H9 (cell line): ENCODE measurements at regions not wholly inside any gene's neighbourhood (a gene's known extent, or its start where the extent isn't known, plus 50 kb on each side); places are given as distances from the start of the nearest gene placed in this dataset.

ENCODE experiments used
- DNase-seq: peaks from one replicate; pipeline ENCODE4 v3.0.0-alpha.2; 2017
- H2AFZ ChIP-seq: one replicate; pipeline ENCODE4 v1.6.1; 2013; ENCODE audit warnings: mild to moderate bottlenecking, low read length, control low read depth, moderate library complexity
- H2AK5ac ChIP-seq: 2 replicates; pipeline ENCODE4 v1.6.1; 2013; ENCODE audit warnings: low read length, control low read depth, mixed read lengths; ENCODE audit not compliant: insufficient read length
- H2BK120ac ChIP-seq: one replicate; pipeline ENCODE4 v1.6.1; 2013; ENCODE audit warnings: low read depth, mild to moderate bottlenecking, low read length, control low read depth, inconsistent platforms; ENCODE audit not compliant: poor library complexity, severe bottlenecking
- H2BK12ac ChIP-seq: 2 replicates; pipeline ENCODE4 v1.6.1; 2013; ENCODE audit warnings: low read length, control low read depth, mixed read lengths, low read depth; ENCODE audit not compliant: insufficient read length
- H2BK15ac ChIP-seq: 2 replicates; pipeline ENCODE4 v1.6.1; 2013; ENCODE audit warnings: low read depth, low read length, control low read depth
- H2BK20ac ChIP-seq: one replicate; pipeline ENCODE4 v1.6.1; 2013; ENCODE audit warnings: low read depth, mild to moderate bottlenecking, low read length, control low read depth, inconsistent platforms; ENCODE audit not compliant: poor library complexity, severe bottlenecking
- H2BK5ac ChIP-seq: 2 replicates; pipeline ENCODE4 v1.6.1; 2013; ENCODE audit warnings: low read length, control low read depth, mixed read lengths; ENCODE audit not compliant: insufficient read length
- H3K14ac ChIP-seq: 2 replicates; pipeline ENCODE4 v1.6.1; 2013; ENCODE audit warnings: low read length, control low read depth; ENCODE audit not compliant: insufficient read depth
- H3K18ac ChIP-seq: 2 replicates; pipeline ENCODE4 v1.6.1; 2013; ENCODE audit warnings: low read depth, mild to moderate bottlenecking, mixed read lengths, low read length, control low read depth; ENCODE audit not compliant: insufficient read length
- H3K23ac ChIP-seq: 2 replicates; pipeline ENCODE4 v1.6.1; 2013; ENCODE audit warnings: low read length, control low read depth, mixed read lengths, low read depth; ENCODE audit not compliant: insufficient read length
- H3K23me2 ChIP-seq: 2 replicates; pipeline ENCODE4 v1.6.1; 2013; ENCODE audit warnings: low read depth, mild to moderate bottlenecking, mixed read lengths, low read length, control low read depth; ENCODE audit not compliant: insufficient read length, poor library complexity, severe bottlenecking
- H3K27ac ChIP-seq: 2 replicates; pipeline ENCODE4 v1.5.1; 2013; ENCODE audit warnings: low read length, control low read depth, mixed read lengths, low read depth; ENCODE audit not compliant: insufficient read length
- H3K27me3 ChIP-seq: 2 replicates; pipeline ENCODE4 v1.6.1; 2013; ENCODE audit warnings: low read length, control low read depth, inconsistent platforms; ENCODE audit not compliant: insufficient read depth
- H3K4ac ChIP-seq: 2 replicates; pipeline ENCODE4 v1.6.1; 2013; ENCODE audit warnings: low read depth, mild to moderate bottlenecking, control low read depth, inconsistent platforms, low read length, moderate library complexity
- H3K4me1 ChIP-seq: 2 replicates; pipeline ENCODE4 v1.6.1; 2013; ENCODE audit warnings: low read length, control low read depth, inconsistent platforms; ENCODE audit not compliant: insufficient read depth
- H3K4me2 ChIP-seq: 2 replicates; pipeline ENCODE4 v1.6.1; 2013; ENCODE audit warnings: low read length, control low read depth, mixed read lengths; ENCODE audit not compliant: insufficient read length, insufficient read depth
- H3K56ac ChIP-seq: 2 replicates; pipeline ENCODE4 v1.6.1; 2013; ENCODE audit warnings: low read depth, mild to moderate bottlenecking, mixed read lengths, low read length, control low read depth; ENCODE audit not compliant: insufficient read length
- H3K79me1 ChIP-seq: 2 replicates; pipeline ENCODE4 v1.6.1; 2013; ENCODE audit warnings: low read depth, mild to moderate bottlenecking, moderate library complexity, low read length, control low read depth, inconsistent platforms; ENCODE audit not compliant: insufficient read depth, poor library complexity, severe bottlenecking
- H3K79me2 ChIP-seq: 2 replicates; pipeline ENCODE4 v1.6.1; 2013; ENCODE audit warnings: low read length, control low read depth, inconsistent platforms; ENCODE audit not compliant: insufficient read depth
- H3K9ac ChIP-seq: 2 replicates; pipeline ENCODE4 v1.6.1; 2013; ENCODE audit warnings: low read length, control low read depth, mixed read lengths; ENCODE audit not compliant: insufficient read length; ENCODE audit errors: extremely low read depth
- H3K9me3 ChIP-seq: one replicate; pipeline ENCODE4 v1.6.1; 2013; ENCODE audit warnings: low read depth, low read length, inconsistent platforms; ENCODE audit not compliant: control insufficient read depth
- H3T11ph ChIP-seq: one replicate; pipeline ENCODE4 v1.6.1; 2013; ENCODE audit warnings: mild to moderate bottlenecking, low read length, control low read depth, inconsistent platforms
- H4K20me1 ChIP-seq: one replicate; pipeline ENCODE4 v1.6.1; 2013; ENCODE audit not compliant: control insufficient read depth, insufficient read length, insufficient read depth
- H4K5ac ChIP-seq: 2 replicates; pipeline ENCODE4 v1.6.1; 2013; ENCODE audit warnings: low read depth, mild to moderate bottlenecking, mixed read lengths, low read length, control low read depth; ENCODE audit not compliant: insufficient read length
- H4K8ac ChIP-seq: replicated peaks from 2 replicates; pipeline ENCODE4 v1.6.1; 2013; ENCODE audit warnings: low read length, control low read depth, mixed read lengths, low read depth; ENCODE audit not compliant: insufficient read length
- H4K91ac ChIP-seq: 2 replicates; pipeline ENCODE4 v1.6.1; 2013; ENCODE audit warnings: low read depth, mild to moderate bottlenecking, moderate library complexity, mixed read lengths, low read length, control low read depth; ENCODE audit not compliant: insufficient read length
- H3K27ac Mint-ChIP-seq, 3 experiments: 2 replicates in 2 of 3; 3 replicates in 1 of 3; pipeline ENCODE4 v1.8.0; 2020 to 2021; ENCODE audit warnings: mixed read lengths in 3 of 3, mild to moderate bottlenecking in 1 of 3, moderate library complexity in 1 of 3
- H3K27me3 Mint-ChIP-seq: 2 replicates; pipeline ENCODE4 v1.8.0; 2021; ENCODE audit warnings: low read depth, mild to moderate bottlenecking, moderate library complexity, mixed read lengths
- H3K36me3 Mint-ChIP-seq, 3 experiments: 2 replicates in 2 of 3; 3 replicates in 1 of 3; pipeline ENCODE4 v1.8.0; 2020 to 2021; ENCODE audit warnings: low read depth in 3 of 3, mixed read lengths in 3 of 3; ENCODE audit not compliant: insufficient read depth in 1 of 3
- H3K4me1 Mint-ChIP-seq, 2 experiments: 2 replicates each; pipeline ENCODE4 v1.8.0; 2020; ENCODE audit warnings: mixed read lengths in 2 of 2
- H3K4me3 Mint-ChIP-seq, 2 experiments: 2 replicates in 1 of 2; 3 replicates in 1 of 2; pipeline ENCODE4 v1.8.0; 2020 to 2021; ENCODE audit warnings: mild to moderate bottlenecking in 2 of 2, mixed read lengths in 2 of 2, moderate library complexity in 1 of 2
- H3K9me3 Mint-ChIP-seq, 2 experiments: 2 replicates in 1 of 2; 3 replicates in 1 of 2; pipeline ENCODE4 v1.8.0; 2020; ENCODE audit warnings: mild to moderate bottlenecking in 2 of 2, mixed read lengths in 2 of 2, moderate library complexity in 1 of 2
- WGBS: extraction: QIAGEN DNeasy Blood & Tissue Kit; methylation state at CpG from one replicate; pipeline ENCODE4 v1.1.7; 2013; ENCODE audit warnings: missing lambda C conversion rate, low lambda C conversion rate, mixed read lengths; ENCODE audit not compliant: insufficient read length; ENCODE audit errors: extremely low coverage; 5-methylcytosine and 5-hydroxymethylcytosine counted together
- TF ChIP-seq, protein P1 (sequence below): fragments of 200-600 bp; sonication (generic); conservative IDR thresholded peaks from 3 replicates; pipeline ENCODE4 v1.8.0; 2021; ENCODE audit warnings: antibody characterized with exemption, mild to moderate bottlenecking

DNA sequence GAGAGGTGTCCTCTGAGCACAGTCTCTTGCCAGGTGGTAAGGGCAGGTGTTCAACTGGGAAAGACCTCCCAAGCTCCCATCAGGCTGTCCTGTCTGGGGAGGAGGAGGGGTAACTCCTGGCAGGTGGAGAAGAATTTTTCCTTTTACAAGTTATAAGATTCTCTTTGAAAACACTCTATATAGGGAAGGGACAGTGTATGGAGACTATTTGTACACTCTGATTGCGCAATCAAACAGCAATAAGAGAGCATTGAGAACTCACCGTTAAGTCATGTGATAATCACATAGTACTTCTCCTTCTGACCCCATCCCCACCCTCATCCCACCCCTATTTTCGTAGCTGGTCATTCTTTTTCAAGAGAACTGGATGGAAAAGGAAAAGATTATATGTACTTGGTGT lies 179.3 kb upstream of the ZNF644 start:
- Histone ChIP-seq H3K27ac (no peak overlapping the region), H3K79me2 (no peaks in the 10 kb centered on the region), H4K5ac (no peak overlapping the region), H2BK12ac (no peak overlapping the region), H3T11ph (no peak overlapping the region), H3K9ac (no peak overlapping the region), H2BK120ac (no peak overlapping the region), H2BK20ac (no peak overlapping the region), H4K91ac (no peak overlapping the region), H3K4me2 (no peak overlapping the region), H2AFZ (no peak overlapping the region), H3K56ac (no peak overlapping the region), H3K14ac (no peak overlapping the region), H2BK15ac (no peak overlapping the region), H3K23ac (no peak overlapping the region), H3K18ac (no peak overlapping the region), H3K23me2 (no peaks in the 10 kb centered on the region), H3K79me1 (no peaks in the 10 kb centered on the region), H3K4ac (no peak overlapping the region), H3K27me3 (no peaks in the 10 kb centered on the region), H2AK5ac (no peak overlapping the region), H4K8ac (no peak overlapping the region), H4K20me1 (no peaks in the 10 kb centered on the region), H2BK5ac (no peak overlapping the region), H3K9me3 (no peaks in the 10 kb centered on the region), H3K4me1 (no peaks in the 10 kb centered on the region)
- no peaks in the 10 kb centered on the region for H3K9me3 Mint-ChIP-seq
- DNase-seq, result no peak
- no peak overlapping the region for H3K4me3 Mint-ChIP-seq
- H3K36me3 Mint-ChIP-seq, result no peaks in the 10 kb centered on the region
- no CpG with 5 or more reads among the region's 3 CpGs for WGBS
- no peak overlapping the region; a peak in 2 of 7 replicates for H3K27ac Mint-ChIP-seq
- peaks cover 13 to 16% of the 10 kb centered on the region in 2 experiments for H3K4me1 Mint-ChIP-seq
- no peaks in the 10 kb centered on the region; the same call in 1 of the 2 replicates for H3K27me3 Mint-ChIP-seq
- TF ChIP-seq, protein P1, sequence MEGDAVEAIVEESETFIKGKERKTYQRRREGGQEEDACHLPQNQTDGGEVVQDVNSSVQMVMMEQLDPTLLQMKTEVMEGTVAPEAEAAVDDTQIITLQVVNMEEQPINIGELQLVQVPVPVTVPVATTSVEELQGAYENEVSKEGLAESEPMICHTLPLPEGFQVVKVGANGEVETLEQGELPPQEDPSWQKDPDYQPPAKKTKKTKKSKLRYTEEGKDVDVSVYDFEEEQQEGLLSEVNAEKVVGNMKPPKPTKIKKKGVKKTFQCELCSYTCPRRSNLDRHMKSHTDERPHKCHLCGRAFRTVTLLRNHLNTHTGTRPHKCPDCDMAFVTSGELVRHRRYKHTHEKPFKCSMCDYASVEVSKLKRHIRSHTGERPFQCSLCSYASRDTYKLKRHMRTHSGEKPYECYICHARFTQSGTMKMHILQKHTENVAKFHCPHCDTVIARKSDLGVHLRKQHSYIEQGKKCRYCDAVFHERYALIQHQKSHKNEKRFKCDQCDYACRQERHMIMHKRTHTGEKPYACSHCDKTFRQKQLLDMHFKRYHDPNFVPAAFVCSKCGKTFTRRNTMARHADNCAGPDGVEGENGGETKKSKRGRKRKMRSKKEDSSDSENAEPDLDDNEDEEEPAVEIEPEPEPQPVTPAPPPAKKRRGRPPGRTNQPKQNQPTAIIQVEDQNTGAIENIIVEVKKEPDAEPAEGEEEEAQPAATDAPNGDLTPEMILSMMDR, result no peak
